Natural killer cell (primary cell): ENCODE measurements at regions not wholly inside any gene's neighbourhood (a gene's known extent, or its start where the extent isn't known, plus 50 kb on each side); places are given as distances from the start of the nearest gene placed in this dataset.

Experiments
- ATAC-seq, 3 donors: fragments of 150-1000 bp in 2 of 3; fragments of 200-7000 bp in 1 of 3; cut with Tn5 transposase; 1 replicate in 1 of 3; 2 replicates in 2 of 3; pipeline ENCODE4 v1.10.0; 2021; ENCODE audit warnings: mild to moderate bottlenecking in 2 of 3, moderate library complexity in 2 of 3
- DNase-seq, 2 donors: peaks; one replicate each; pipeline versions ENCODE4 v3.0.0 to v3.0.0-alpha.2; 2013 to 2021; ENCODE audit warnings: mixed read lengths in 1 of 2
- H3K27ac ChIP-seq: one replicate; pipeline ENCODE4 v1.5.1; 2013; ENCODE audit warnings: mild to moderate bottlenecking, low read length
- H3K27me3 ChIP-seq: one replicate; pipeline ENCODE4 v1.6.1; 2013; ENCODE audit warnings: low read length; ENCODE audit not compliant: control insufficient read depth, insufficient read depth
- H3K36me3 ChIP-seq: one replicate; pipeline ENCODE4 v1.6.1; 2013; ENCODE audit warnings: low read length; ENCODE audit not compliant: control insufficient read depth, insufficient read depth
- H3K4me1 ChIP-seq: one replicate; pipeline ENCODE4 v1.6.1; 2013; ENCODE audit warnings: low read length; ENCODE audit not compliant: control insufficient read depth, insufficient read depth
- H3K4me3 ChIP-seq: one replicate; pipeline ENCODE4 v1.5.1; 2013; ENCODE audit warnings: low read length
- H3K9me3 ChIP-seq: one replicate; pipeline ENCODE4 v1.6.1; 2013; ENCODE audit warnings: low read length; ENCODE audit not compliant: control insufficient read depth, insufficient read depth
- H3K27ac Mint-ChIP-seq, 2 donors: one replicate each; pipeline ENCODE4 v1.8.0; 2022; ENCODE audit warnings: mild to moderate bottlenecking in 2 of 2, mixed read lengths in 2 of 2, moderate library complexity in 1 of 2
- H3K27me3 Mint-ChIP-seq, 2 donors: one replicate each; pipeline ENCODE4 v1.8.0; 2022; ENCODE audit warnings: low read depth in 2 of 2, mixed read lengths in 2 of 2
- H3K36me3 Mint-ChIP-seq: one replicate; pipeline ENCODE4 v1.8.0; 2022; ENCODE audit warnings: mixed read lengths
- H3K4me1 Mint-ChIP-seq, 2 donors: one replicate each; pipeline ENCODE4 v1.8.0; 2022; ENCODE audit warnings: mixed read lengths in 2 of 2
- H3K4me3 Mint-ChIP-seq: one replicate; pipeline ENCODE4 v1.8.0; 2022; ENCODE audit warnings: mild to moderate bottlenecking, moderate library complexity, mixed read lengths
- H3K9me3 Mint-ChIP-seq, 2 donors: one replicate each; pipeline ENCODE4 v1.8.0; 2022; ENCODE audit warnings: mixed read lengths in 2 of 2
- WGBS: methylation state at CpG from one replicate; pipeline ENCODE4 v1.1.7; 2013; ENCODE audit warnings: missing lambda C conversion rate; ENCODE audit not compliant: insufficient coverage; 5-methylcytosine and 5-hydroxymethylcytosine counted together
- intact Hi-C: fragments of 100-400 bp; cut with micrococcal nuclease; formaldehyde crosslinking; loops from one replicate; pipeline ENCODE4 v1.14.2; 2022
- TF ChIP-seq, protein P1 (sequence below): fragments of 200-600 bp; IDR thresholded peaks from one replicate; pipeline ENCODE4 v1.8.0; 2022; ENCODE audit warnings: antibody characterized with exemption

DNA sequence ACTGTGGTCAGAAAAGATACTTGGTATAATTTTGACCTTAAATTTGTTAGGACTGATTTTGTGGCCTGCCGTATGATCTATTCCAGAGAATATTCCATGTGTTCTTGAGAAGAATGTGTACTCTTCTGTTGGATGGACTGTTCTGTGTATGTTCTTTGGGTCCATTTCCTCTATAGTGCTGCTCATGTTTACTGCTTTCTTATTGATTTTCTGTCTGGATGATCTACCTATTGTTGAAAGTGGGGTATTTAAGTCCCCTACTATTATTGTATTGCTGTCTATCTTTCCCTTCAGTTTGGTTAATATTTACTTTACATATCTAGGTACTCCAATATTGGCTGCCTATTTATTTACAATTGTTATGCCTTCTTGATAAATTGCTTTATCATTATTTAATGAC is 298.4 kb downstream of the BCKDHB start:
- Histone ChIP-seq H3K4me1 (no peaks in the 10 kb centered on the region), H3K27me3 (no peaks in the 10 kb centered on the region), H3K27ac (no peak overlapping the region), H3K4me3 (no peak overlapping the region), H3K36me3 (no peaks in the 10 kb centered on the region), H3K9me3 (no peaks in the 10 kb centered on the region)
- no peaks in the 10 kb centered on the region for H3K27me3 Mint-ChIP-seq
- H3K4me3 Mint-ChIP-seq: no peak overlapping the region
- WGBS: 95% methylated on average over 1 of the region's 1 CpG
- DNase-seq (no peak), ATAC-seq (no peak)
- TF ChIP-seq, protein P1, sequence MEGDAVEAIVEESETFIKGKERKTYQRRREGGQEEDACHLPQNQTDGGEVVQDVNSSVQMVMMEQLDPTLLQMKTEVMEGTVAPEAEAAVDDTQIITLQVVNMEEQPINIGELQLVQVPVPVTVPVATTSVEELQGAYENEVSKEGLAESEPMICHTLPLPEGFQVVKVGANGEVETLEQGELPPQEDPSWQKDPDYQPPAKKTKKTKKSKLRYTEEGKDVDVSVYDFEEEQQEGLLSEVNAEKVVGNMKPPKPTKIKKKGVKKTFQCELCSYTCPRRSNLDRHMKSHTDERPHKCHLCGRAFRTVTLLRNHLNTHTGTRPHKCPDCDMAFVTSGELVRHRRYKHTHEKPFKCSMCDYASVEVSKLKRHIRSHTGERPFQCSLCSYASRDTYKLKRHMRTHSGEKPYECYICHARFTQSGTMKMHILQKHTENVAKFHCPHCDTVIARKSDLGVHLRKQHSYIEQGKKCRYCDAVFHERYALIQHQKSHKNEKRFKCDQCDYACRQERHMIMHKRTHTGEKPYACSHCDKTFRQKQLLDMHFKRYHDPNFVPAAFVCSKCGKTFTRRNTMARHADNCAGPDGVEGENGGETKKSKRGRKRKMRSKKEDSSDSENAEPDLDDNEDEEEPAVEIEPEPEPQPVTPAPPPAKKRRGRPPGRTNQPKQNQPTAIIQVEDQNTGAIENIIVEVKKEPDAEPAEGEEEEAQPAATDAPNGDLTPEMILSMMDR: no peak
- intact Hi-C loops: no loop called here
- H3K36me3 Mint-ChIP-seq: peaks cover 3% of the 10 kb centered on the region
- H3K27ac Mint-ChIP-seq: peak overlapping the region in 1 of 2 donors; percentile 12
- H3K4me1 Mint-ChIP-seq: peaks cover 6 to 27% of the 10 kb centered on the region in 2 donors
- peaks cover 11 to 12% of the 10 kb centered on the region in 2 donors for H3K9me3 Mint-ChIP-seq

DNA sequence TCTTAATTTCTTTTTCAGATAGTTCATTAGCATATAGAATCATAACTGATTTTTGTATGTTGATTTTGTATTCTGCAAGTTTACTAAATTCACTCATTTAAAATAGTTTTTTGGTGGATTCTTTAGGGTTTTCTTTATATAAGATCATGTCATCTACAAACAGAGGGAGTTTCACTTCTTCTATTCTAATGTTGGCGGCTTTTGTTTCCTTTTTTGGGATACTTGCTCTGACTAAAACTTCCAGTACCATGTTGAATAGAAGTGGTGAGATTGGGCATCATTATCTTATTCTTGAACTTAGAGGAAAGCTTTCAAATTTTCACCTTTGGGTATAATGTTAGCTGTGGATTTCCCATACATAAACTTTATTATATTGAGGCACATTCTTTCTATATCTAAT is 296.9 kb downstream of the BCKDHB start:
- H3K27ac Mint-ChIP-seq: no peak overlapping the region
- H3K27me3 Mint-ChIP-seq: no peaks in the 10 kb centered on the region
- TF ChIP-seq, protein P1: no peak
- Histone ChIP-seq H3K9me3 (no peaks in the 10 kb centered on the region), H3K4me1 (no peaks in the 10 kb centered on the region), H3K36me3 (no peaks in the 10 kb centered on the region), H3K4me3 (no peak overlapping the region), H3K27me3 (no peaks in the 10 kb centered on the region), H3K27ac (no peak overlapping the region)
- intact Hi-C loops: no loop called here
- WGBS: no CpG with 5 or more reads among the region's 1 CpG
- DNase-seq (no peak), ATAC-seq (no peak)
- peaks cover 8 to 12% of the 10 kb centered on the region in 2 donors for H3K9me3 Mint-ChIP-seq
- peaks cover 6 to 23% of the 10 kb centered on the region in 2 donors for H3K4me1 Mint-ChIP-seq
- no peak overlapping the region for H3K4me3 Mint-ChIP-seq
- peaks cover 18% of the 10 kb centered on the region for H3K36me3 Mint-ChIP-seq

DNA sequence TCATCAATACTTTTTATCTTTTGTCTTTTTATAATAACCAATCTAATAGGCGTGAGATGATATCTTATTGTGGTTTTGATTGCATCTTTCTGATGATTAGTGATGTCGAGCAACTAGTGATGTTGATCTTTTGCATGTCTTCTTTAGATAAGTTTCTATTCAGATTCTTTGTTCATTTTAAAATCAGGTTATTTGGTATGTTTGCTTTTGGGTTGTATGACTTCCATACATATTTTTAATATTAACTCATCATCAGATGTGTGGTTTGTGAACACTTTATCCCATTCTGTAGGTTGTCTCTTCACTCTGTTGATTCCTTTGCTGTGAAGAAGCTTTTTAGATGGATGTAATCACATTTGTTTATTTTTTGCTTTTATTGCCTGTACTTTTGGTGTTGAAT is 295.8 kb downstream of the BCKDHB start:
- Mint-ChIP-seq H3K27ac (no peak overlapping the region), H3K27me3 (no peaks in the 10 kb centered on the region), H3K9me3 (peaks cover 9% of the 10 kb centered on the region in 2 donors), H3K36me3 (peaks cover 25% of the 10 kb centered on the region), H3K4me1 (peaks cover 6 to 17% of the 10 kb centered on the region in 2 donors), H3K4me3 (no peak overlapping the region)
- Histone ChIP-seq H3K36me3 (no peaks in the 10 kb centered on the region), H3K9me3 (no peaks in the 10 kb centered on the region), H3K27me3 (no peaks in the 10 kb centered on the region), H3K4me1 (no peaks in the 10 kb centered on the region), H3K27ac (no peak overlapping the region), H3K4me3 (no peak overlapping the region)
- WGBS: no CpG with 5 or more reads among the region's 2 CpGs
- no peak for DNase-seq
- intact Hi-C loops: no loop called here
- TF ChIP-seq, protein P1: no peak
- ATAC-seq: no peak
